ENCODE measurements at regions not wholly inside any gene's neighbourhood (a gene's known extent, or its start where the extent isn't known, plus 50 kb on each side); places are given as distances from the start of the nearest gene placed in this dataset.

DNA sequence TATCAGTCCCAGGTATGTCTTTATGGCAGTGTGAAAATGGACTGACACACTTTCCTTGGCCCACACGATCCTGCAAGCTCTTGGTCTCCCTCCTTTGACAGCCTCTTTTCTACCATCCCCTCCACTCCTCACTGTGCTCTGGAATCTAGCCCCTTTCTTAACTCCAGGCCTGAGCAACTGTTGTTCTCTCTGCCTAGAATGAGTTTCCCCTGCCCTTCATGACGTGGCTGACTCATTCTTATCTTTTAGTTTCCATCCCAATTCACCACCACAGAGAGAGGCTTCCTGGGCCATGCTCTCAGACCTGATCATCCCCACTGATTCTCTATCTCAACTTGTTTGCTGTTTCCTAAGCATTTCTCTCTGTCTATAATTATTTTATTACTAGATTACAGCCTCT is 157.4 kb upstream of the HMGA2 start:
- Histone ChIP-seq H3K9me3 (ENCODE audit: control insufficient read depth in 2 of 3, insufficient read depth in 1 of 3, low read length in 3 of 3) (no peaks in the 10 kb centered on the region), H3K9ac (ENCODE audit: low read length in 3 of 3) (no peak overlapping the region), H3K4me1 (ENCODE audit: control insufficient read depth in 2 of 3, insufficient read depth in 2 of 3, low read depth in 1 of 3, low read length in 3 of 3) (no peaks in the 10 kb centered on the region), H3K36me3 (ENCODE audit: control insufficient read depth in 2 of 3, insufficient read depth in 3 of 3, low read length in 3 of 3) (no peaks in the 10 kb centered on the region), H3K4me3 (ENCODE audit: low read length in 3 of 3) (no peak overlapping the region), H3K27ac (ENCODE audit: low read depth in 2 of 2, low read length in 2 of 2) (no peak overlapping the region), H3K27me3 (ENCODE audit: control insufficient read depth, insufficient read depth, low read length) (no peaks in the 10 kb centered on the region)
- DNase-seq (no peak), FAIRE-seq (no peak)
- TF ChIP-seq, protein P1, sequence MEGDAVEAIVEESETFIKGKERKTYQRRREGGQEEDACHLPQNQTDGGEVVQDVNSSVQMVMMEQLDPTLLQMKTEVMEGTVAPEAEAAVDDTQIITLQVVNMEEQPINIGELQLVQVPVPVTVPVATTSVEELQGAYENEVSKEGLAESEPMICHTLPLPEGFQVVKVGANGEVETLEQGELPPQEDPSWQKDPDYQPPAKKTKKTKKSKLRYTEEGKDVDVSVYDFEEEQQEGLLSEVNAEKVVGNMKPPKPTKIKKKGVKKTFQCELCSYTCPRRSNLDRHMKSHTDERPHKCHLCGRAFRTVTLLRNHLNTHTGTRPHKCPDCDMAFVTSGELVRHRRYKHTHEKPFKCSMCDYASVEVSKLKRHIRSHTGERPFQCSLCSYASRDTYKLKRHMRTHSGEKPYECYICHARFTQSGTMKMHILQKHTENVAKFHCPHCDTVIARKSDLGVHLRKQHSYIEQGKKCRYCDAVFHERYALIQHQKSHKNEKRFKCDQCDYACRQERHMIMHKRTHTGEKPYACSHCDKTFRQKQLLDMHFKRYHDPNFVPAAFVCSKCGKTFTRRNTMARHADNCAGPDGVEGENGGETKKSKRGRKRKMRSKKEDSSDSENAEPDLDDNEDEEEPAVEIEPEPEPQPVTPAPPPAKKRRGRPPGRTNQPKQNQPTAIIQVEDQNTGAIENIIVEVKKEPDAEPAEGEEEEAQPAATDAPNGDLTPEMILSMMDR (IDR thresholded peaks at IDR 0.05; ENCODE audit: borderline replicate concordance, extremely low read depth, insufficient read depth) = no peak
- intact Hi-C loops (cut with DNase I) = no loop called here

DNA sequence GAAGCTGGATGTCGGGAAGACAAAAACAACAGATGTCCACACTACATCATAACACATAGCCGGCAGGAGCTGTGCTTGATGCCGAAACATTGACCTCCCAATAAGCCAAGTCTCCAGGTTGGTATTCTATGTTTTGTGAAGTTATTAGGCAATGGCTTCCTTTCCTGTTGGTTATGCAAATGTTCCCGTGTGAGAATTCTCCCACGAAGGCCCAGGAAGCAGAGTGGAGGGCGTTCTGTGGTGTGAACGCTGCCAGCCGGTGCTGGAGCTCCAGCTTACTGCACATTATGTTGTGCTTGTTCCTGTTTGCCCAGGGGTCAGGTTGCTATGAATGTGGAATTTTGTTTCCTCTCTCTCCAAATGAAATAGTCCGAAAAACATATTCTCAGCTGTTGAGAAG is 156.4 kb upstream of the HMGA2 start:
- Histone ChIP-seq H3K4me1 (ENCODE audit: control insufficient read depth in 2 of 3, insufficient read depth in 2 of 3, low read depth in 1 of 3, low read length in 3 of 3) (no peaks in the 10 kb centered on the region), H3K9ac (ENCODE audit: low read length in 3 of 3) (no peak overlapping the region), H3K4me3 (ENCODE audit: low read length in 3 of 3) (no peak overlapping the region), H3K27ac (ENCODE audit: low read depth in 2 of 2, low read length in 2 of 2) (no peak overlapping the region), H3K9me3 (ENCODE audit: control insufficient read depth in 2 of 3, insufficient read depth in 1 of 3, low read length in 3 of 3) (no peaks in the 10 kb centered on the region), H3K36me3 (ENCODE audit: control insufficient read depth in 2 of 3, insufficient read depth in 3 of 3, low read length in 3 of 3) (no peaks in the 10 kb centered on the region), H3K27me3 (ENCODE audit: control insufficient read depth, insufficient read depth, low read length) (no peaks in the 10 kb centered on the region)
- DNase-seq = no peak
- no peak for FAIRE-seq
- intact Hi-C loops (cut with DNase I) = no loop called here
- TF ChIP-seq, protein P1 (IDR thresholded peaks at IDR 0.05; ENCODE audit: borderline replicate concordance, extremely low read depth, insufficient read depth) = no peak

DNA sequence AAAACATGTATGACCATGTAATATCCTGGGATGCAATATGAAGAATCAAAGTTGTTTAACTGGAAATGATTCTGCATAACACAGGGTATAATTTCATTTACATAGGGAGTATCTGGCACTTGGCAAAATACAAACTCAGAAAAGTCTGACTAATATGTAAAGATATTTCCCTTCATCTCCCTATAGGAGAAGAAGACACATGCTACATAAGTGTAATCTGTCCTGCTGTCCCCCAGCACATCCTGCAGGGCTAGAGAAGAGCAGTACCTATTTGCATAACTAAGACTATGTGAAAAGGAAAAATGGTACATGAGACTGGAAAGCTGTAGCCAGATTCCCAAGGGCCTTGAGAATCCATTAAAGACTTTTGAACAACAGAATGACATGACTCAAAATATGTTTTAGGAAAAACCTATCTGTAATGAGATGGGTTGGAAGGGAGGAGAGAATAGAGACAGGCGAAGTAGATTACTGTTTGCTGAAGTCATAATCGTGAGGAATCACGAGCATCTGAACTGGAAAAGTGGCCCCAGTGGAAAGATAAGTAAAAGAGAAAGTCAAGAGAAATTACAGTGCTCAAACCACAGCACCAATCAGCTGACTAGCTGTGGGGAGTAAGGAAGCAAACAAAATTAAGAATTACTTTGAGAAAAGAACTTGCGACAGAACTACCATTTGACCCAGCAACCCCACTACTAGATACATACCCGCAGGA is 155.1 kb upstream of the HMGA2 start:
- Histone ChIP-seq H3K9ac (ENCODE audit: low read length in 3 of 3) (no peak overlapping the region), H3K36me3 (ENCODE audit: control insufficient read depth in 2 of 3, insufficient read depth in 3 of 3, low read length in 3 of 3) (no peaks in the 10 kb centered on the region), H3K4me1 (ENCODE audit: control insufficient read depth in 2 of 3, insufficient read depth in 2 of 3, low read depth in 1 of 3, low read length in 3 of 3) (no peaks in the 10 kb centered on the region), H3K9me3 (ENCODE audit: control insufficient read depth in 2 of 3, insufficient read depth in 1 of 3, low read length in 3 of 3) (no peaks in the 10 kb centered on the region), H3K27ac (ENCODE audit: low read depth in 2 of 2, low read length in 2 of 2) (no peak overlapping the region), H3K4me3 (ENCODE audit: low read length in 3 of 3) (no peak overlapping the region), H3K27me3 (ENCODE audit: control insufficient read depth, insufficient read depth, low read length) (no peaks in the 10 kb centered on the region)
- FAIRE-seq (no peak), DNase-seq (no peak)
- TF ChIP-seq, protein P1 (IDR thresholded peaks at IDR 0.05; ENCODE audit: borderline replicate concordance, extremely low read depth, insufficient read depth) = no peak
- intact Hi-C loops (cut with DNase I) = no loop called here

DNA sequence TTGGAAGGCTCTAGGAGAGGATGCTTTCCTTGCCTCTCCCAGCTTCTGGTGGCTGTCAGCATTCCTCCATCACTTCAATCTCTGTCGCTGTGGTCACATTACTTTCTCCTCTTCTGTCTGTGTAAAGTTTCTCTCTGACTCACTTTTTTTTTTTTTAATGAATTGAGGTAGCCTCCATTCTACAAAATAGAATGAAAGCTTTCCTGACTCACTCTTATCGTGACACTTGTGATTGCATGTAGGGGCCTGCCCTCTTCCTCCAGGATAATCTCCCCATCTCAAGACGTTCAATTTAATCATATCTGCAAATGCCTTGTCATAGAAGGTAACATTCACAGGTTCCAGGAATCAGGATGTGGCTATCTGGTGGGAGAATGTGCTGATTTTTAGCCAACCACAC is 153.5 kb upstream of the HMGA2 start:
- FAIRE-seq = no peak

More for the DNA sequence above, 153.5 kb upstream of the HMGA2 start:
- Histone ChIP-seq H3K9me3 (ENCODE audit: control insufficient read depth in 2 of 3, insufficient read depth in 1 of 3, low read length in 3 of 3) (no peaks in the 10 kb centered on the region), H3K27me3 (ENCODE audit: control insufficient read depth, insufficient read depth, low read length) (no peaks in the 10 kb centered on the region), H3K4me1 (ENCODE audit: control insufficient read depth in 2 of 3, insufficient read depth in 2 of 3, low read depth in 1 of 3, low read length in 3 of 3) (no peaks in the 10 kb centered on the region), H3K27ac (ENCODE audit: low read depth in 2 of 2, low read length in 2 of 2) (no peak overlapping the region), H3K36me3 (ENCODE audit: control insufficient read depth in 2 of 3, insufficient read depth in 3 of 3, low read length in 3 of 3) (no peaks in the 10 kb centered on the region), H3K4me3 (ENCODE audit: low read length in 3 of 3) (no peak overlapping the region), H3K9ac (ENCODE audit: low read length in 3 of 3) (no peak overlapping the region)
- DNase-seq = no peak
- TF ChIP-seq, protein P1 (IDR thresholded peaks at IDR 0.05; ENCODE audit: borderline replicate concordance, extremely low read depth, insufficient read depth) = no peak
- intact Hi-C loops (cut with DNase I) = no loop called here
